Fibroblast of the aortic adventitia (primary cell): ENCODE measurements at regions not wholly inside any gene's neighbourhood (a gene's known extent, or its start where the extent isn't known, plus 50 kb on each side); places are given as distances from the start of the nearest gene placed in this dataset.

ENCODE experiments used
- DNase-seq: peaks from one replicate; pipeline ENCODE4 v3.0.0-alpha.2; 2010; ENCODE audit warnings: low read depth
- H3K4me3 ChIP-seq: 2 replicates; pipeline ENCODE4 v1.5.1; 2011; ENCODE audit warnings: low read depth, mild to moderate bottlenecking, control low read depth, low read length, moderate library complexity
- TF ChIP-seq, protein P1 (sequence below): IDR thresholded peaks from 2 replicates; pipeline ENCODE4 v1.5.1; 2011; ENCODE audit warnings: mild to moderate bottlenecking, low read length, control low read depth, inconsistent platforms; ENCODE audit not compliant: insufficient read depth

DNA sequence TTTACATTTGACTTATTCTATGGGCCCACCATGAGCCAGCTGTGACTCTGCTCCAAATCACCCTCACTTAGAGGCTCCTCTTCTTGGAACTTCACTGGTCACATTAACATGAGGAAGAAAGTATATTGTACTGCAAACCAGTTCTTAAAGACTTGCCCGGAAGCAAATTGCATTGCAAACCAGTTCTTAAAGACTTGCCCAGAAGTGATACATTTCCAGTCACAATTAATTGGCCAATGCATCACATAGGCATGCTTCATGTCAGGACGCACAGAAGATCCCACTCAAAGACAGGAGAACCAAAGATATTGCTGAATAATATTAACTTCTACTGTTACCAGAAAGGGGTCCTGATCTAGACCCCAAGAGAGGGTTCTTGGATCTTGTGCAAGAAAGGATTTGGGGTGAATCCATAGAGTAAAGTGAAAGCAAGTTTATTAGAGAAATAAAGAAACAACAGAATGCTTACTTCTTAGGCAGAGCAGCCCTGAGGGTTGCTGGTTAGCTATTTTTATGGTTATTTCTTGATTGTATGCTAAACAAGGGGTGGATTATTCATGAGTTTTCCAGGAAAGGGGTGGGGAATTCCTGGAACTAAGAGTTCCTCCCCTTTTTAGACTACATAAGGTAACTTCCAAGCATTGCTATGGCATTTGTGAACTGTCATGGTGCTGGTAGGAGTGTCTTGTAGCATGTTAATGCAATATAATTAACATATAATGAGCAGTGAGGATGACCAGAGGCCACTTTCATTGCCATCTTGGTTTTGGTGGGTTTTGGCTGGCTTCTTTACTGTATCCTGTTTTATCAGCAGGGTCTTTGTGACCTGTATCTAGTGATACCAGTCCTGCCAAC lies 54.6 kb upstream of the HCCS start:
- no peak for DNase-seq
- TF ChIP-seq, protein P1, sequence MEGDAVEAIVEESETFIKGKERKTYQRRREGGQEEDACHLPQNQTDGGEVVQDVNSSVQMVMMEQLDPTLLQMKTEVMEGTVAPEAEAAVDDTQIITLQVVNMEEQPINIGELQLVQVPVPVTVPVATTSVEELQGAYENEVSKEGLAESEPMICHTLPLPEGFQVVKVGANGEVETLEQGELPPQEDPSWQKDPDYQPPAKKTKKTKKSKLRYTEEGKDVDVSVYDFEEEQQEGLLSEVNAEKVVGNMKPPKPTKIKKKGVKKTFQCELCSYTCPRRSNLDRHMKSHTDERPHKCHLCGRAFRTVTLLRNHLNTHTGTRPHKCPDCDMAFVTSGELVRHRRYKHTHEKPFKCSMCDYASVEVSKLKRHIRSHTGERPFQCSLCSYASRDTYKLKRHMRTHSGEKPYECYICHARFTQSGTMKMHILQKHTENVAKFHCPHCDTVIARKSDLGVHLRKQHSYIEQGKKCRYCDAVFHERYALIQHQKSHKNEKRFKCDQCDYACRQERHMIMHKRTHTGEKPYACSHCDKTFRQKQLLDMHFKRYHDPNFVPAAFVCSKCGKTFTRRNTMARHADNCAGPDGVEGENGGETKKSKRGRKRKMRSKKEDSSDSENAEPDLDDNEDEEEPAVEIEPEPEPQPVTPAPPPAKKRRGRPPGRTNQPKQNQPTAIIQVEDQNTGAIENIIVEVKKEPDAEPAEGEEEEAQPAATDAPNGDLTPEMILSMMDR, result no peak
- no peak overlapping the region for H3K4me3 ChIP-seq

DNA sequence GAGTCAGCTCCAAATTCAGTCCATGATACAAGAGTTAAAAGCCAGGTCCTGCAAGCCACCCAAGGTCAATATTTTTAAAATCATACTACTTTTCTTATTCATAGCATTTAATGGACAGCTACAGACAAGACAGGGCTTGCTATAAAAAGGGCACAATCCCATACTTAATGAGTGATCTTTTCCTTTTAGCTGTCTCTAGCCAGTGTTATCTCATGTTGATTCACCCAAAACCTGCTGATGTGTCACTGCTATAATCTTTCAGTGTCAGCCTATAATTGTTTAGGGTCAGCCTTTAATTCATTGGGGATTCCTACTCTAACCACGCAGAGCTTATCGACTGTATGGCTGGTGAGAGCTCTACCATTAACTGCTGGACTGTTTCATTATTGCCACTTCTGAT lies 51.2 kb upstream of the HCCS start:
- TF ChIP-seq, protein P1, result no peak
- DNase-seq, result peak; percentile 14
- H3K4me3 ChIP-seq, result no peak overlapping the region
